GM19468 (cell line): ENCODE measurements at regions not wholly inside any gene's neighbourhood (a gene's known extent, or its start where the extent isn't known, plus 50 kb on each side); places are given as distances from the start of the nearest gene placed in this dataset.
"Not testable (repeated sequence)": the region's sequence is repeated elsewhere in the genome, so short reads cannot be mapped to it uniquely, and the experiment has no call there.

Source experiments
- ATAC-seq: cut with Tn5 transposase; IDR thresholded peaks from one replicate; pipeline ENCODE4 v1.9.1; 2021; ENCODE audit warnings: mild to moderate bottlenecking, moderate library complexity, moderate number of reproducible peaks; ENCODE audit not compliant: unreplicated experiment; ENCODE audit errors: extremely low read depth

DNA sequence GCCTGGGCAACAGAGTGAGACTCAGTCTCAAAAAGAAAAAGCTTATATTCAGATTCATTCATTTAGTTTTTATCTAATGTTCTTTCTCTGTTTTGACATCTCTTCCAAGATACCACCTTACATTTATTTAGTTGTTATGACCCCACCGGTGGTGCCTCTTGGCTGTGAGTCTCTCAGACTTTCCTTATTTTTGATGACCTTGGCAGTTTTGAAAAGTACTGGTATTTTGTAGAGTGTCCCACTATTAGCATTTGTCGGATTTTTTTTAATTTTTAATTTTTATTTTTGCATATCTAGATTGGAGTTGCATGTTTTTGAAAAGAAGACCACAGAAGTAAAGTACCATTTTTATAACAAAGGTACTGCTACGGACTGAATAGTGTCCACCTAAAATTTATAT, 351.7 kb upstream of the KYNU start:
- ATAC-seq = no peak

DNA sequence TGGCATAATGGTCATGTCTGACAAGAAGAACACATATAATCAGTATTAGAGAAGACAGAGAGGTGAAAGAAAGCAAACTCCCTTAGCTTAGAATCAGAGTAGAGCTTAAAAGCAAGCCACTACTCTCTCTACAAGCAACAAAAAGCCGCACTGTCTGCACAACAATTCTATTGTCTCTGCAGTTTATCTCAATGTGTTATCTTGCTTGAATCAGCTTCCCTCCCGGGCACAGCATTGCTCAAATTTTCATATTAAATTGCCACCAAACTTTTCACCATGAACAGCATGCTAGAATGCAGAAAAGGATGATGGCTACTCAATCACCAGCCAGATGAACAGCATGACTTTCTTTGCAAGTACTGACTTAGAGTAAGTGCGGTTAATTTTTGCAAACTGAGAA, 356.0 kb upstream of the KYNU start:
- ATAC-seq = no peak

DNA sequence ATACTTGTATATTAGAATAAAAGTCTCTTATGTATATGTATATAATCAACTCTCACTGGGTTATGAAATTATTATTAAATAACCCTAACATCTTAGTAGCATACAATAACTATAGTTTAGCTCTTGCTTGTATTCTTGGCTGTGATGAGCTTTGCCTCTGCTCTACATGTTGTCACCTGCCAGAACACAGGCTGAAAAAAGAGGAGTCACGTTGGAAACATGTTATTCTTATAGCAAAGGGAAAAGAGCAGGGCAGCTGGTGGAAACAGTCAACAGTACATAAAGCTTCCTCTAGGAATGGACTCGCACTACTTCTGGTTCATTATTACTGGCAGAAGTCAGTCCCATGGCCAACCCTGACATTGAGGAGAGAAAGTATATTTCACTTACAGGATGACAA, 362.0 kb upstream of the KYNU start:
- no peak for ATAC-seq

DNA sequence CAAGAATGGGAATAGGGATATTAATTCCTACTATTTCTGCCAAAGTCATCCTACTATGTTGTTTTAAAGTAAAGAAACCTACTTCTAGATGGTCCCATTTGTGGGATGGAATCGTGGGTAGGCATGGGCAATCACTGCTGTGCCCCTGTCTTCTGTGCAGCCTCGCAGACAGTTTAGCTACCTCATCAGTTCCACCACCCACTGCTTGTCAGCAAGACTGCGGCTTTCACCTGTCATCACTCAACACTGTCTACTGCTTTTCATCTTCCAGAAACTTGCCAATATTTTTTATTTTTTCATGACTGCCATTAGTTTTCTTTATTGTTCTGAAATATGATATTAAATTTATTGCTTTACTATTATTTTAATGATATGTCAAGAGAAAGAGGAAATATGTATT, 368.1 kb upstream of the KYNU start:
- no peak for ATAC-seq

DNA sequence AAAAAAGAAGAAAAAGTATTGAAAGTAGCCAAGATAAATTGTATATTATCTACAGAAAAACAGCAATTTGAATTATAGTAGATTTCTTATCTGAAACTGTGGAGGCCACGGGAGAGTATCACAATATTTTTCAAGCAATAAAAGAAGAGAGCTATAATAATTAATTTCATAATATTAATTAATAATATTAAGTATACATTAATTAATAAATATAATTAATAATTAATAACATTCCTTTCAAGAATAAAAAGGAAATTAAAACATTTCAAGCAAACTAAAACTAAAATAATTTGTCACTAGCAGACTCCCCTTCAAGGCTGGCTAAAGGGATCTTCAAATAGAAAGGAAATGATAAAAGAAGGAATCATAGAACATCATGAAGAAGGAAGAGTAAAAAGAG, 372.7 kb upstream of the KYNU start:
- ATAC-seq = no peak

DNA sequence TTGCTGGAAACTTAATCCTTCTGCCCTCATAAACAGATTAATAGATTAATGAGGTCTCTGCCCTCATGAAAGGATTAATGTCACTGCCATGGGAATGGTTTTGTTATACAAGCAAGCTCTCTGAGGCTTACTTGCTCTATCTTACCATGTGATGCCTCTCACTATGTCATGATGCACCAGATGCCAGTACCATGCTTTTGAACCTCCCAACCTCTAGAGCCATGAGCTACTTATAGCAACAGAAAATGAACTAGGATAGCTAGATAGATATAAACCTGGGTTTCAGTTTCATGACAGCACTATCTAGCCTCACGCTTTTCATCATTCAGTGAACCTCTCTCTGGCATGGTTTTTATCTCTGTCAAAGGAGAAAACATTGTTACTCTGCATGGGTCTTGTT, 371.6 kb upstream of the LRP1B start:
- no peak for ATAC-seq

DNA sequence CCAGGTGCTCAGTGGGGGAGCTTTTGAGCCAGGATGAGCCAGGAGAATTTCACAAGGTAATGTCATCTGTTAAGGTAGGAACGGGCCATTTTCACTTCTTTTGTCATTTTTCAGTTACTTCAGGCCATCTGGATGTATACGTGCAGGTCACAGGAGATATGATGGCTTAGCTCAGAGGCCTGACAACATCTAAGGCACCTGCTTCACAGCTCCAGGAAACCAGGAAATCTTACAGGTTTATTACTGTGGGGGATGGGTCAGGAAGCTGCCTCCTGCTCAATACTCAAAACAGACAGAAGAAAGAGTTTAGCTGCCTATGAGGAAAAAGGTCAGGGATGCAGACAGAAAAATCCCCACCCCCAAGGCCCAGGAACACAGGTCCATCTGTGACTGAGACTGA, 364.3 kb upstream of the LRP1B start:
- no peak for ATAC-seq

DNA sequence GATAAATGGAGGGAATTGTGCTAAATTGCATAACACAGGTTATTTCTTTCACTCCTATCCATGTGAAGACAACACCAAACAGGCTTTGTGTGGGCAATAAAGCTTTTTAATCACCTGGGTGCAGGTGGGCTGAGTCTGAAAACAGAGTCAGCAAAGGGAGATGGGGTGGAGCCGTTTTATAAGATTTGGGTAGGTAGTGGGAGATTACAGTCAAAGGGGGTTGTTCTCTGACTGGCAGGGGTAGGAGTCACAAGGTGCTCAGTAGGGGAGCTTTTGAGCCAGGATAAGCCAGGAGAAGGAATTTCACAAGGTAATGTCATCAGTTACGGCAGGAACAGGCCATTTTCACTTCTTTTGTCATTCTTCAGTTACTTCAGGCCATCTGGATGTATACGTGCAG, 358.8 kb upstream of the LRP1B start:
- not testable (repeated sequence) for ATAC-seq

DNA sequence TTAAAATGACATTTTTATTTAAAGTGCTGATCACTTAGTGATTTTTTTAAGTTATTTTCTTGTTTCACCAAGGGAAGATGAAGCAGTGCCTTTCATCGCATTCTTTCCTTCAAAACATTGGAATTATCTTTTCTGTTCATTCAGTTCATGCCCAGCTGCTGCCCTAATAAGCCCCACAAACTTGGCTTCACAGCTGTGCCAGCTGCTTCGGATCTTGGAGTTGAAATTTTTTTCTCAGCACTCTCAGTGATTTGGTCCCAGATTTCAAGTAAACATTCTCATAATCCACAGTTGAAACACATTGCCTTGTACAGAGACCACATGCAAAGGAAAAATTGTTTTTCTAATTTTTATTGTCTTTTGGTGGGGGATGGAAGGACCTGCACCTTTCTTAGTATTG, 353.3 kb upstream of the LRP1B start:
- ATAC-seq = no peak

DNA sequence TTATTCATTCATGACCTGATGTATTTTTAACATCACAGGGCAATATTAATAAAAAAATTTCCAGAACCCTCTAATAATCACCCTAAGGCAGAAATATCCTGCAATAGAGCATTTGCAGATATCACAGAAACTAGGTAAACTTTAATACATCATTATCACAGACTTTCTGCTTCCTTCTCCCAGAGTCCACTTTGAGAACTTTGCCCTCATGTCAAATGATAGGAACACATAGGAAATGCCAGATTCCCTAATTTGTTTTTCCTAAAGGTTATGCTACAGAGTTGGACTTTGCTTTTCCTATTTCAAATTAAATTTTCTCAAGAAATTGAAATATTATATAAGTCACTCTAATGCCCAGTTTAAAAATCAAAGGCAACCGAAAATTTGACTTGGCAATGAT, 352.8 kb upstream of the LRP1B start:
- ATAC-seq = no peak

DNA sequence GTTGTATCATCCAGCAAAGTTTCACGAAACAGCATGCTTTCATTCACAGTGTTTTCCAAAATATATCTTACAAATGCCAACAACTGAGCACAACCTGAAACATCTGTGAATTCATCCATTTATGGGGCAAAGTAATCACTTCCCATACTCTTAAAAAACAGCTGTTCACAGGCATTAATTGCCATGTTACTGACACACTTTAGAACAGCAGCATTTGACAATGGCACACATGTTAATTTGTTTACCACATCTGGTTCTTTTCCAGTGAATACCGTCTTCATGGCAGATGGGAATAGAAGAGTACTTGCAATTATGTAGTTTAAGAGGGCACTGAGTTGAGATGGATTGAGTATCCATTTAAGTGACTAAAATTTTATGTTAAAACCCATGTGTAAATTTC, 347.4 kb upstream of the LRP1B start:
- no peak for ATAC-seq

DNA sequence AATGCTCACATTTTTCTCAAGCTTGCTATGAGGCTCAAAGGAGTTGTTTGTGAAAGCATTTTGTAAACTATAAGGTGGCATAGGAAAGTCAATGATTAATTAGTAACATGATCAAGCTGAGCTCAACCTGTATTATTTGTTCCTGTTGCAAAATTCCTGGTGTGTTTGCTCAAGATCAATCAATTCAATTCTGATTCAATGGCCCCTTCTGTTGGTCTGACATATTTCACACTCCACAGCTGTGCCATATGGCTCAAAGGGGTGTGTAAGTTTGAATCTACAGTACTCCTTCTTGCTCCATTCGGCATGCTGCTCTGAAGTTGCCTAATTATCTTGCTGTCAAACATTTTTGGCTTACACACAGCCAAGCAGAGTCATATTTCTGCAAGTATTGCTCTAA, 341.6 kb upstream of the LRP1B start:
- no peak for ATAC-seq

DNA sequence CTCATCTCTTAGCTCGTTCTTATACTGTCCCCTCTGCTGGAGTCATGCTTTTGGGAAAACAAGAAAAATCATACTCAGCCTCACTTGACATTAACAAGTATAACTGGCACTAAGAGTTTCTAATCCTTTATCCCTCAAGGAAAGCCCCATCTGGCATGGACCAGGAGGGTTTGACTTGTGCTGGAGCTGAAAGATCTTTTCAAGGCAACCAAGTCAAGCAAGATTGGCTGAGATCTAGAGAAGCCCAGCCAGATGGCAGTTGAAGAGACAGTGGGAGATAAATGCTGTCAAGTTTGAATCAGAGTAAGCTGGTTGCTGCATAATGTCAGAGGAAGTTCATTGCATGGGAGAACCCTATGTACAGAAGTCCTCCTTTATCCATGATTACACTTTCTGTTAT, 336.5 kb upstream of the LRP1B start:
- ATAC-seq = no peak

DNA sequence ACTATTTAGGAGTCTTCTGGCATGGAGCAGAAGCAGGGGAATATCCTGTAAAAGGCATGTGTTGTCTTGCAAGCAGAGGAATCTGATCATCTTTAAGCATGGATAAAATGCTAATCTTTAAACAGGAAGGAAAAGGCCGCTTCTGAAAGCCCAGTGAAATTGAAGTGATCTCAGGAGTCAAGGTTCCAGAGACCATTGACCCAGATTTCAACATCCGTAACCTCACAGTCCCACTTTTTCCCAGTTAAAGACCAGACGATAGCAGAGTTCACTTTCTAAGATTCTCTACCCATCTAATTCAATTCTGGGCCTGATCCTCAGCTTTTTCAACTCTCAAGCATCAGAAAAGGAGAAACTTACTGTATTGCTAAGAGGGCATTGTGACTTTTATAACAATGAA, 332.2 kb upstream of the LRP1B start:
- ATAC-seq = no peak

DNA sequence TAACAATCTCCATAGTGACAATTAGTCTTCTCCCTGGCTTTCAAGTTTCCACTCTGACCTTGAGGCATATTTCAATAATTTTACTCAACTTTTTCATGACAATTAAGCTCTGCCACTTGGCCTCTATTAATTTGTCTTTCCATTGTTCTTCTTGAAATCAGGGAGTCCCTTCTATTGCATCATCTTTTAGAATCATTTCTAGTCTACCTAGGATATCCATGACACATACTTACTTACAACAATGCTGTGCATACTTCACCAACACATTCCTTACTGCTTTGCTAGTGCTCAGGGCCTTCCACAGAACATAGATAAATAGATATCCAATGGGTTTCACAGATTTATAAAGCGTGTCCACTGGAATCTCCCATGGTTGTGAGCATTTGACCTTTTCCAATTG, 331.5 kb upstream of the LRP1B start:
- ATAC-seq = no peak

DNA sequence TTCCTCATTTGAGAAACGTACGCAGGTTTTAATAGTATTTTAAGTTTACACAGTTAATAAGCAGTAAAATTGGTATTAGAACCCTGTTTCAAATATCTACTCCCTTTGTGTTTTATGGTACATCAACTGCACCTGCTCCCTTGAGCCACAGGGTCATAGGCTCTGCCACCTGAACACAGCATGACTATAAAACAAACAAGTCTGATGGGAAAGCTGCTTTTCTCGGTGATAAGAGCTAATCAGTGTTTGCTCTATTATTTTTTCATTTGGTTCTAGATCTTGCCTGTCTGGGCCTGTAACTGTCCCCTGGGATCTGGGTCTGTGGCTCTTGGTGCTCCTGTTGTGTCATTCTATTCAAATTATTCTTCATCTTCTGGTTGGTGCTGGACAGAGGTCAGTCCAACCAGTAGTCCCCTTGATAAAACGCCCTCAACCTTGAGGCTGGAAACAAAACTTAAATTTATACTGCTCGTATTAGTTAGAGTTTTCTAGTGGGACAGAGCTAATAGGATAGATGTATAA, 314.8 kb upstream of the LRP1B start:
- no peak for ATAC-seq

DNA sequence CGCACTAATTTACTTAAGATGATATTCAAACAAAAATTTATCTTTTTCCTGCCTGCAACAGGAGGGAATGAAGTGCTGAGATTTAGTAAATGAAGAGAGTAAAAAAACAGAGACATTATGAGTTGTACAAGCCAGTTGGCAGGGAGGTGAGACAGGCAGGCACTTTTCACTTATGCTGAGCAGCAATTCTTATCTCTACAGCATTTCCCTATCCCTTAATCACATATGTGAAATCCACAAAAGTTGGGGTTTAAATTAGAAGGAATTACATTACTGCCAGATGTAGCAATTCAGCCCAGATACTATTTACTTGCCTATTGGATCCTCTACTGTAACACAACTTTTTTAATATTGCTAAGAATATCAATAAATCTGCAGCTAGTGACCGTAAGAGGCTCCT, 314.2 kb upstream of the LRP1B start:
- ATAC-seq = no peak

DNA sequence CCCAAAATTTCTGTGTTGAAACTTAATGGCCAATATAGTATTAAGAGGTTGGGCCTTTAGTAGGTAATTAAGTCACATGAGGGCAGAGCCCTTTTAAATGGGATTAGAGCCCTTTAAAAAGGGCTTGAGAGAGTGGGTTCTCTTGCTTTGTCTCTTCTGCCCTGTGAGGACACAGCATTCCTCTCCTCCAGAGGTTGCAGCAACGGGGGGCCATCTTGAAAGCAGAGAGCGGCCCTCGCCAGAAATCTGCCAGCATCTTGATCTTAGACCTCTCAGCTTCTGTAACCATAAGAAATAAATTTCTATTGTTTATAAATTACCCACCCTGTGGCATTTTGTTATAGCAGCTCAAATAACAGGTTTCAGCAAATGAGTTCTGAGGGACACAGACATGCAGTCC, 305.0 kb upstream of the LRP1B start:
- ATAC-seq = no peak

DNA sequence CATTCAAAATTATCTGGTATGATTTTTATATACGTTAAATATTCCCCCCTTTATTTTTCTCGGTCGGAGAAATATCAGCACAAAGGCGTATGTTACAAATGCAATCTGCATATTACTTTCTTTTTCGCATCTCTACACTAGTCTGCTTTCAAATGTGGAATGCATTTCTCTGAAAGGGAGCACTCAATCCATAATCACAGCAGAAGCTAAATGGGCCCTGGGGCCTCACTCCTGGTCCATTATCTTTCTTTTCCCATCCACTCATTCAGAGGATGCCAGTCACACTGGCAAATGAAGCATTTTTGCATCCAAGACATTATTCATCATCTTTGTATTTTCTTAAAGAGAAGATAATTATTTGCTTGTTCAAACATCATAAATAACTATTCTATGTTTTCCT, 295.2 kb upstream of the LRP1B start:
- no peak for ATAC-seq

DNA sequence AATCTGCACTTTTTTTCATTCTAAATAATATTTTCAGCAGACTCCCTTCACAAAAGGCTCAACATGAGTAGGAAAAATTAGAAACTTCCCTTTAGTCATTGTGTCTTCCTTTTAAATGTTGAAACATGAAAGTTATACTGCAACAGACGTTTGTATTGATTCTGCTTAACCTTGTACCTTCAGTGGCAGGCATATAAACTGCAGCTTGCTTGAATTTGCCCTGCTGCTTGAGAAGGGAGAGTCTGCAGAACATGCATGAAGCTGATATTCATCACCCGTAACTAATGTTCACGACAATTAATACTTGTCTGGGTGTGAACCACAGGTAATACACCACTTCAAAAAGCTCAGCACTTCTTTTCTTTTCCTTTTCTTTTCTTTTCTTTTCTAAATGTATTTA, 294.7 kb upstream of the LRP1B start:
- ATAC-seq = no peak

DNA sequence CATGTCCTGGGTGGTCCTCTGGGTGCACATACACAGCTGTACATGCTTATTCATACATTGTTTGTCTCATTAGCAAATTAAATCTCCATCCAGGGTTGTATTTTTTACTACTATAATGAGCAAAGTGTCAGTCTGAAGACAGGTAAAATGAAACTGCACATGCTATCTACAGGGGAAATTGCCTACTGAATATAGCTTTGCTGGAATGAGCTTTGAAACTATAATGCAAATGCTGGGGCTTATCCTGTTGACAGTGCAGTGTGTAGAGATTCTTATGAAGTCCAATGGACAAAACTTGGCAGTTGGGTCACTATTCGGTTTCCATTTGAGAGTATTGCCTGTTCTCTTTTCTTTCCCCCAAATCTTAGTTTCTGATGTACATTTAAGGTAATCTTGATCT, 292.8 kb upstream of the LRP1B start:
- ATAC-seq = no peak

DNA sequence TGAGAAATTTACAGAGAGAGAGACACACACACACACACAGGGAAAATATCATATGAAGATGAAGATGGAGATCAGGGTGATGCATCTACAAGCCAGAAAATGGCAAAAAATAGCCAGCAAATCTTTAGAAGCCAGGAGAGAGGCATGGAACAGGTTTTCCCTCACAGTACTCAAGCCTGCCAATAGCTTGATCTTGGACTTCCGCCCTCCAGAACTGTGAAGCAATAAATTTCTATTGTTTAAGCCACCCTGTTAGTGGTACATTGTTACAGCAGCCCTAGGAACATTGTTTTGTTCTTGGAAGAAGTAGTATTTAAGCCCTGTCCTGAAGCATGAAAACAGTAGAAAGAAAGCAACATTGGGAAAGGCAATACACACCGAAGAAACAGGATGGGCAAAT, 292.0 kb upstream of the LRP1B start:
- ATAC-seq = no peak

DNA sequence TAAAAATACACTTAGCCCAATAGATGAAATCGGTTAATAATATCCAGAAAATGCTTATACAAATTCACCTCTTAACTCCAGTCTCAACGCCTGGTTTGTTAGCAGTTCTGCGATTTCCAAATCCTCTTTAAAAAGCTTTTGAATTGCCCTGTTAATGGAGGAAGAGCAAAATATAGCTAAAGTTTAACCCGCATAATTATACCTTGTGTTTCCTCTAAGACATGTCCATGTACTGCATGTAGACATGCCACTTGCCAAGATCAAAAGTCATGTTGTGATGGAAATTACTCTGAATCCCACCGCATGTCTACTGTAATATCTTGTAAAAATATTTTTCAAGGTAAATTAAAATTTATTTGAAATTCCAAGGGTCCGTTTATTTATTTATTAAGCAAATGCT, 291.2 kb upstream of the LRP1B start:
- no peak for ATAC-seq
